IMR-90 (cell line): ENCODE measurements at regions not wholly inside any gene's neighbourhood (a gene's known extent, or its start where the extent isn't known, plus 50 kb on each side); places are given as distances from the start of the nearest gene placed in this dataset.

Experiments used
- ATAC-seq: fragments of 200-7000 bp; cut with Tn5 transposase; 2 replicates; pipeline ENCODE4 v1.9.1; 2020; ENCODE audit warnings: low read depth, mild to moderate bottlenecking, moderate library complexity
- BruUV-seq: library from RNA; stranded (reverse); fragments of 400-500 nt; replicated peaks from 2 replicates; lab custom pipeline; 2021; lab: Mats Ljungman, UMichigan
- CTCF ChIA-PET: fragments of 300-600 bp; formaldehyde crosslinking; extraction: SDS; loops from one replicate; lab custom pipeline; 2021; ENCODE audit warnings: antibody characterized with exemption; lab: Yijun Ruan, JAX
- POLR2A ChIA-PET: fragments of 300-600 bp; sonication (Branson Sonifier 250); formaldehyde crosslinking; loops from one replicate; lab custom pipeline; 2022; ENCODE audit warnings: antibody characterized with exemption; ENCODE audit not compliant: unreplicated experiment; lab: Charles Lee
- DNase-seq: peaks from one replicate; pipeline ENCODE4 v3.0.0; 2013
- H2AFZ ChIP-seq: replicated peaks from 2 replicates; pipeline ENCODE3; 2013; ENCODE audit warnings: low read length, mild to moderate bottlenecking; ENCODE audit not compliant: poor library complexity
- H2AK5ac ChIP-seq: 2 replicates; pipeline ENCODE4 v1.6.1; 2013; ENCODE audit warnings: low read depth, low read length, inconsistent platforms
- H2AK9ac ChIP-seq: replicated peaks from 2 replicates; pipeline ENCODE3; 2013; ENCODE audit warnings: mild to moderate bottlenecking, low read depth, low read length, moderate library complexity; ENCODE audit not compliant: poor library complexity
- H2BK120ac ChIP-seq: 2 replicates; pipeline ENCODE4 v1.6.1; 2013; ENCODE audit warnings: low read depth, low read length, inconsistent platforms
- H2BK15ac ChIP-seq: 3 replicates; pipeline ENCODE4 v1.6.1; 2013; ENCODE audit warnings: low read depth, low read length, inconsistent platforms
- H2BK20ac ChIP-seq: 2 replicates; pipeline ENCODE4 v1.6.1; 2013; ENCODE audit warnings: low read depth, mild to moderate bottlenecking, inconsistent platforms, low read length, moderate library complexity
- H2BK5ac ChIP-seq: 2 replicates; pipeline ENCODE4 v1.6.1; 2013; ENCODE audit warnings: mild to moderate bottlenecking, low read depth, low read length, inconsistent platforms; ENCODE audit not compliant: poor library complexity, severe bottlenecking
- H3K14ac ChIP-seq: replicated peaks from 2 replicates; pipeline ENCODE4 v1.6.1; 2013; ENCODE audit warnings: low read depth, low read length, inconsistent platforms
- H3K18ac ChIP-seq: 2 replicates; pipeline ENCODE4 v1.6.1; 2013; ENCODE audit warnings: low read depth, low read length, control low read depth
- H3K23ac ChIP-seq: 2 replicates; pipeline ENCODE4 v1.6.1; 2013; ENCODE audit warnings: low read depth, low read length, inconsistent platforms
- H3K27ac ChIP-seq: 2 replicates; pipeline ENCODE4 v1.5.1; 2013; ENCODE audit warnings: mild to moderate bottlenecking, control low read depth, low read length; ENCODE audit not compliant: insufficient read depth
- H3K27me3 ChIP-seq: 2 replicates; pipeline ENCODE4 v1.6.1; 2013; ENCODE audit warnings: low read length; ENCODE audit not compliant: control insufficient read depth, insufficient read depth
- H3K36me3 ChIP-seq: 2 replicates; pipeline ENCODE4 v1.6.1; 2013; ENCODE audit warnings: low read length, mixed read lengths; ENCODE audit not compliant: control insufficient read depth, insufficient read depth
- H3K4ac ChIP-seq: 2 replicates; pipeline ENCODE4 v1.6.1; 2013; ENCODE audit warnings: low read depth, low read length, inconsistent platforms
- H3K4me1 ChIP-seq: 2 replicates; pipeline ENCODE4 v1.6.1; 2013; ENCODE audit warnings: low read length, mixed read lengths; ENCODE audit not compliant: control insufficient read depth, insufficient read depth
- H3K4me2 ChIP-seq: 2 replicates; pipeline ENCODE4 v1.6.1; 2013; ENCODE audit warnings: low read depth, mild to moderate bottlenecking, control low read depth, low read length, moderate library complexity
- H3K4me3 ChIP-seq: 2 replicates; pipeline ENCODE4 v1.5.1; 2013; ENCODE audit warnings: low read depth, mild to moderate bottlenecking, control low read depth, low read length, moderate library complexity; ENCODE audit not compliant: insufficient read depth
- H3K56ac ChIP-seq: 2 replicates; pipeline ENCODE4 v1.6.1; 2013; ENCODE audit warnings: low read length, inconsistent platforms; ENCODE audit not compliant: insufficient read depth; ENCODE audit errors: extremely low read depth
- H3K79me1 ChIP-seq, 2 experiments: 2 replicates each; pipeline ENCODE4 v1.6.1; 2013; ENCODE audit warnings: low read length in 2 of 2, inconsistent platforms in 1 of 2, low read depth in 1 of 2
- H3K9ac ChIP-seq: 2 replicates; pipeline ENCODE4 v1.6.1; 2013; ENCODE audit warnings: low read depth, low read length, control low read depth
- H3K9me1 ChIP-seq: 2 replicates; pipeline ENCODE4 v1.6.1; 2013; ENCODE audit warnings: low read length, inconsistent platforms; ENCODE audit not compliant: insufficient read depth
- H3K9me3 ChIP-seq: 2 replicates; pipeline ENCODE4 v1.6.1; 2013; ENCODE audit warnings: low read length; ENCODE audit not compliant: control insufficient read depth, insufficient read depth
- H4K20me1 ChIP-seq: 2 replicates; pipeline ENCODE4 v1.6.1; 2013; ENCODE audit warnings: low read length, inconsistent platforms; ENCODE audit not compliant: insufficient read depth
- H4K5ac ChIP-seq: 2 replicates; pipeline ENCODE4 v1.6.1; 2013; ENCODE audit warnings: mild to moderate bottlenecking, low read depth, low read length, control low read depth
- H4K8ac ChIP-seq, 2 experiments: 2 replicates each; pipeline ENCODE4 v1.6.1; 2013; ENCODE audit warnings: low read depth in 2 of 2, low read length in 2 of 2, control low read depth in 1 of 2, inconsistent platforms in 1 of 2
- H4K91ac ChIP-seq: 2 replicates; pipeline ENCODE4 v1.6.1; 2013; ENCODE audit warnings: low read depth, low read length, inconsistent platforms; ENCODE audit not compliant: insufficient read depth
- FOS ChIP-seq: fragments of 150-350 bp; IDR thresholded peaks from 2 replicates; pipeline ENCODE4 v1.6.1; 2016; ENCODE audit warnings: low read depth, low read length
- MAFK ChIP-seq: IDR thresholded peaks from 2 replicates; pipeline ENCODE4 v1.6.1; 2012; ENCODE audit warnings: low read depth, low read length, improper control_type of control experiment
- RAD21 ChIP-seq: IDR thresholded peaks from 2 replicates; pipeline ENCODE4 v1.6.1; 2012; ENCODE audit warnings: low read length, improper control_type of control experiment
- WGBS, 2 experiments: methylation state at CpG; one replicate each; pipeline versions ENCODE4 v1.1.5 to v1.1.7; 2013; ENCODE audit warnings: missing lambda C conversion rate in 2 of 2; ENCODE audit not compliant: insufficient read length in 1 of 2; ENCODE audit errors: extremely low coverage in 2 of 2; 5-methylcytosine and 5-hydroxymethylcytosine counted together
- dilution Hi-C: fragments of 300-500 bp; cut with HindIII; formaldehyde crosslinking; loops from one replicate; pipeline ENCODE4 v1.14.3; 2018; ENCODE audit warnings: low sequenced_read_pairs; ENCODE audit not compliant: unreplicated experiment
- in situ Hi-C: fragments of 300-500 bp; cut with MboI; formaldehyde crosslinking; loops from 3 replicates; pipeline ENCODE4 v1.14.3; 2019; ENCODE audit warnings: low sequenced_read_pairs, inconsistent platforms, mixed read lengths
- intact Hi-C: fragments of 100-400 bp; cut with micrococcal nuclease; formaldehyde crosslinking; loops from 2 replicates; pipeline ENCODE4 v1.10.0; 2022

DNA sequence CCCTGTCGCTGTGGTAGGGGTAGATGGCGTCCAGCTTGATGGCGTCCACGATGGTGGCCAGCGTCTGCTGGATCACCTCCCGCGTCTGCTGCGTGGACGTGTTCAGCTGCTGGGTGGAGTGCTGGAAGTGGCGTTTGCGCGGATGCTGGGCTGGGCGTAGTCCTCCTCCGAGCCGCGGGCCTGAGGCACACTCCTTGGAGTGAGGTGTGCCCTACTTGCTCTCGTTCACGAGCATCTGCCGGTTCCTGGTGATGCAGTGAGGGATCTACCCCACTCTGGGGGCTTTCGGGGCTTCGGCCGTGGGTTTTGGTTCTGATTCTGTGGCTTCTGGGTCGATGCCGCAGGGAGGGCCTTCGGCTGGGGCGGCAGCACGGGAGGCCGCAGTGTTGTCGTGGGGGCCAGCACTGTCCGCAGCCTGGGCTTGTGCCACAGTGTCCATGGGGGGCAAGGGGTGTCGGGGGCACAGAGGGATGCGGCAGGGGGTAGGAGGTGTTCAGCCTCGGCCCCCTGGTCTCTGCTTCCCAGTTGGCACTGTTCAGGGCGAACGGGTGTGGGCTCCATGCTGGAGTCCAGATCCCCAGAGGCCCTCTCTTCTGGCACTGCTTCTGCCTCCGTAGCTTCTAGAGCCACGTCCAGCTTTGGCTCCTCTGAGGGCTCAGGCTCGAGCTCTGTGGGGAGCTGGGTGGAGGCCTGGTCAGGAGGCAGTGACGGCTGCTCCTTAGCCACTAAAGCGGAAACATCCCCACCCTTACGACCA lies 890.6 kb upstream of the LRRTM1 start:
- Histone ChIP-seq H3K14ac (no peak overlapping the region), H4K91ac (no peak overlapping the region), H2AK5ac (no peak overlapping the region), H3K79me1 (no peaks in the 10 kb centered on the region), H3K4ac (no peak overlapping the region), H3K27ac (no peak overlapping the region), H2BK120ac (no peak overlapping the region), H4K8ac (no peak overlapping the region), H3K36me3 (no peaks in the 10 kb centered on the region), H2BK5ac (no peak overlapping the region), H3K56ac (no peak overlapping the region), H2AK9ac (no peak overlapping the region), H3K4me1 (no peaks in the 10 kb centered on the region), H3K4me3 (no peak overlapping the region), H3K9me3 (peaks cover 31% of the 10 kb centered on the region), H4K20me1 (no peaks in the 10 kb centered on the region), H3K9me1 (no peaks in the 10 kb centered on the region), H2BK15ac (no peak overlapping the region), H3K9ac (no peak overlapping the region), H2BK20ac (no peak overlapping the region), H3K4me2 (no peak overlapping the region), H4K5ac (no peak overlapping the region), H3K18ac (no peak overlapping the region), H3K27me3 (no peaks in the 10 kb centered on the region), H2AFZ (no peak overlapping the region), H3K23ac (no peak overlapping the region)
- POLR2A ChIA-PET: no interaction called here
- dilution Hi-C loops: no loop called here
- intact Hi-C loops: no loop called here
- WGBS, 2 experiments: 100% methylated on average over 4 of the region's 41 CpGs; no CpG with 5 or more reads in 1 of the 2 experiments
- no peak for ATAC-seq
- in situ Hi-C loops: no loop called here
- no peak for DNase-seq
- TF ChIP-seq RAD21 (no peak), FOS (no peak), MAFK (no peak)
- no TSS peak for BruUV-seq
- CTCF ChIA-PET: no interaction called here
